HG03066 (cell line): ENCODE measurements at regions not wholly inside any gene's neighbourhood (a gene's known extent, or its start where the extent isn't known, plus 50 kb on each side); places are given as distances from the start of the nearest gene placed in this dataset.
"Not testable (repeated sequence)": the region's sequence is repeated elsewhere in the genome, so short reads cannot be mapped to it uniquely, and the experiment has no call there.

Source experiments
- ATAC-seq: cut with Tn5 transposase; IDR thresholded peaks from one replicate; pipeline ENCODE4 v1.9.1; 2021; ENCODE audit warnings: low read depth; ENCODE audit not compliant: unreplicated experiment

DNA sequence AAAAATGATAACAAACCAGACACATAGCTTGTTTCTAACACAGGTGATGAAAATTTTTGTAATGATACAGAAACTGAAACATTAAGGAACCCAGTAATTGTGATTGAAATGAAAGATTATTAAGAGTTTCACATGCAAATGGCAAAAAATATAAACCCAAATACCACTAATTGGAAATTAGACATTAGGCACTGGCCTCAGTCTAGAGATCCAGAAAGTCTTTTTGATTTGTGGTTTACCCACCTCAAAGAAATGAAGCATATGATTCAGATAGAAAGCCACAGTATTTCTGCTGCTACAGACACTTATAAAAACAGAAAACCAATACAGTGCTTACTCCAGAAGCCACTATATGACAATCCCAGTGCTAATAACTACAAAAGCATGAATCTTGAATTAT, 83.7 kb upstream of the ZNF519 start:
- ATAC-seq: not testable (repeated sequence)

GRCh38 chr18:14203424-14203823, 71.2 kb upstream of the ZNF519 start:
- ATAC-seq: not testable (repeated sequence)

DNA sequence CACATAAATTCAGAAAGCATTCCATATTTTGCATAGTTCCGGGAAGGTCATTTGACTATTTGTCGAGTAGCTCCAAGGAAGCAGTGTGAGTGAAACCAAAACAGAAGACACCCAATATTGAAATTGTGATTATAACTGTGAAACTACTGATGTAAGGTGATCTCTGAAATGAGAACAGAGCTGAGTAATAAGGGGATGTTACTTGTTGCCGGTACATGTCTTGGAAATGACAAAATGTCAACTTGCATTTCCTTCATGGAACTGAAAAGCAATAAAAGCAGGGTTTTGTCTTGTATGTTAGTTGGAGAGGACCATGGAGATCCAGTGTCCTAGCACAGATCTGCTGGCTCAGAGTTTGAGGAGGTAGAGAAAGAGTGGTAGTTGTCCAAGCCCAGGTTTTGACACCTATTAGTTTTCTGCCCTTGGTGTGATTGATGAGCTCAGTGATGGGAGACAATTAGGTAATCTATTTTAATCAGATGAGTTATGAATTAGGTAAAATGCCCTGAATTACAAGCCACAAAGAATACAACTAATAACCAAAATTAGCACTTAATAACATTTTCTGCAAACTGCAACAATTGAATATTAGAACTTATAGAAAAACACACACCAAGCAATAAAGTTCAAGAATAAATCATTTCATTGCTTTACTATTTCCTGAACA, 58.7 kb upstream of the ZNF519 start:
- ATAC-seq: peak; percentile 83

GRCh38 chr18:14189858-14190257, 57.6 kb upstream of the ZNF519 start:
- no peak for ATAC-seq

DNA sequence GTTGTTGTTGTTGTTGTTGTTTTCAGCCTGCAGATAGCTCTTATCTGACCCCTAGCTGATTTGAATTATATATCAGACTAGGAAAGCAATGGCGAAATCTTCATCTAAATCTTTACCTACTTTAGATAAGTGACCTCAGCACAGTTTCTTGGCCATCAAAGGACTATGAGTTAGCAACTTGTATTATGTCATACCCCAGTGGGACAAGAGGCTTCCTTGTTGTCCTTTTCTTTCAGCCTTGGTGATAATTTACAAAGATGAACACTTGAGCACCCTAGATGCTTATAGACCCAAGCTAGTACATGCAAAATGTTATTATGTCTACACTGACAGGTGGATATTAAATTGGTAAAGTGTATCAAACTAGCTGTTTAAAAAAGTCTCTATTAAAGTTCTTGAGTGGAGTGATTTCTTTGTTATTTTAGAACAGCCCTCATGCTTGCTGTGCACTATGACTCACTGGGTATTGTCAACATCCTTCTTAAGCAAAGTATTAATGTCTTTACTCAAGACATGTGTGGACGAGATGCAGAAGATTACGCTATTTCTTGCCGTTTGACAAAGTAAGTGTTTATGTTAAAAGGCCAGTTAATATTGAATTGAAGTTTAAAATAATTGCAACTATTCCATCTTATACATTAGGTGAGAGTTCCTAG, 56.6 kb upstream of the ZNF519 start:
- not testable (repeated sequence) for ATAC-seq
